Lung (tissue), 11 donors: ENCODE measurements at regions not wholly inside any gene's neighbourhood (a gene's known extent, or its start where the extent isn't known, plus 50 kb on each side); places are given as distances from the start of the nearest gene placed in this dataset.

ENCODE experiments used
- ATAC-seq: fragments of 200-7000 bp; cut with Tn5 transposase; one replicate; pipeline ENCODE4 v1.9.1; 2020; ENCODE audit warnings: moderate number of reproducible peaks; ENCODE audit not compliant: insufficient read depth, low FRiP score
- DNase-seq, 3 donors: peaks; one replicate each; pipeline ENCODE4 v3.0.0-alpha.2; 2013 to 2017
- H3K27ac ChIP-seq, 2 donors: one replicate each; pipeline ENCODE4 v1.5.1; 2013; ENCODE audit warnings: mild to moderate bottlenecking in 2 of 2, moderate library complexity in 2 of 2, control low read depth in 1 of 2, inconsistent platforms in 1 of 2, low read depth in 1 of 2, low read length in 1 of 2
- H3K27me3 ChIP-seq, 3 donors: one replicate each; pipeline ENCODE4 v1.5.1; 2013; ENCODE audit warnings: low read length in 2 of 3; ENCODE audit not compliant: control insufficient read depth in 3 of 3, insufficient read depth in 3 of 3
- H3K36me3 ChIP-seq, 4 donors: one replicate each; pipeline ENCODE4 v1.5.1; 2013; ENCODE audit warnings: low read length in 4 of 4, mild to moderate bottlenecking in 1 of 4, moderate library complexity in 1 of 4; ENCODE audit not compliant: control insufficient read depth in 4 of 4, insufficient read depth in 4 of 4
- H3K4me1 ChIP-seq, 5 donors: one replicate each; pipeline ENCODE4 v1.5.1; 2013; ENCODE audit warnings: low read length in 5 of 5, mild to moderate bottlenecking in 2 of 5, moderate library complexity in 1 of 5; ENCODE audit not compliant: control insufficient read depth in 5 of 5, insufficient read depth in 5 of 5
- H3K4me3 ChIP-seq: one replicate; pipeline ENCODE4 v1.5.1; 2013; ENCODE audit warnings: mild to moderate bottlenecking, control low read depth, moderate library complexity
- H3K9ac ChIP-seq, 2 donors: one replicate each; pipeline ENCODE4 v1.5.1; 2013; ENCODE audit warnings: low read length in 2 of 2, control low read depth in 1 of 2; ENCODE audit not compliant: insufficient read depth in 1 of 2
- H3K9me3 ChIP-seq, 4 donors: one replicate each; pipeline ENCODE4 v1.5.1; 2013; ENCODE audit warnings: low read length in 3 of 4, mild to moderate bottlenecking in 1 of 4, moderate library complexity in 1 of 4; ENCODE audit not compliant: control insufficient read depth in 4 of 4, insufficient read depth in 3 of 4
- WGBS, 2 donors: extraction: QIAGEN DNeasy Blood & Tissue Kit; methylation state at CpG; one replicate each; pipeline ENCODE4 v1.1.7; 2013; 5-methylcytosine and 5-hydroxymethylcytosine counted together
- TF ChIP-seq, protein P1 (sequence below): IDR thresholded peaks from 2 replicates; pipeline ENCODE4 v1.5.1; 2012; ENCODE audit warnings: mild to moderate bottlenecking; ENCODE audit errors: control extremely low read depth, extremely low read depth
- donor health status: control.
- donor health status: control.
- donor health status: Bipolar disorder and iron deficiency.
- donor health status: healthy.
- donor health status: DM: yes; HTN: yes; CAD: no.

DNA sequence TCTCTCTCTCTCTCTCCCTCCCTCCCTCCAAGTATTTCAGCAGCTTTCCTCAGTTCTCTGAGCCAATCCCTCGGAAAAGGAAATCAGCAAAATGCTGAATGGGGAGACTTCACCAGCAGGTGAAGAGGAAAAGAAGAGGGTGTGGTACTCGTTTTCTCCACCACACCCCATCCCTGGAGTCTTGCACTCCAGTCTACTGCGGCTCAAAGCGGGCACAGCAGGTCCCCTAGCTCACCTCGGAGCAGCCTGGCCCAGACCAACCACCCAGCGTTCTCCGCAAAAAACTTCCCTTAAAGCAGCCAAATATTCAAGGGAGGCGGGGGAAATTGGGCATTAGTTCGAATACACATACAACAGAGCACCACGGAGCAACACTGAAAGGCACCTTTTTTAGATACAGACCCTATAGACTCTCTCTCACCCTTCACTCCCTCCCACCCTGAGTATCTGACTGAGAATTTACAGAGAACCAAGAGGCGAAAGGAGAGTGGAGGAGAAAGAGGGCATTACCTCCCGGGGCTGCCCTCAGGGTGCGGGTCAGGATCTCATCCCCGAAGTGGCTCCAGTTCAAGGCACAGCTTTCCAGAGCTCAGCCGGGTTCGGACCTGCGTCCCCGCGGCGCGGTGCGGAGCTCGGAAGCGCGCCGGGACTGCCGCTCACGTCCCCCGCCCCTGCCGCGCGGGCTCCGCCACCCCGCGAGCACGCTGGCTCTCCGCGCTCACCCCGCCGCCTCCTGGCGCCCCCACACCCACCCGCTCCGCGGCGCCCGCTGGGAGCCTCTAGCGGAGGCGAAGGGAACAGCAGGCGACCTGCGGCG lies 1638.5 kb upstream of the C9orf72 start:
- TF ChIP-seq, protein P1, sequence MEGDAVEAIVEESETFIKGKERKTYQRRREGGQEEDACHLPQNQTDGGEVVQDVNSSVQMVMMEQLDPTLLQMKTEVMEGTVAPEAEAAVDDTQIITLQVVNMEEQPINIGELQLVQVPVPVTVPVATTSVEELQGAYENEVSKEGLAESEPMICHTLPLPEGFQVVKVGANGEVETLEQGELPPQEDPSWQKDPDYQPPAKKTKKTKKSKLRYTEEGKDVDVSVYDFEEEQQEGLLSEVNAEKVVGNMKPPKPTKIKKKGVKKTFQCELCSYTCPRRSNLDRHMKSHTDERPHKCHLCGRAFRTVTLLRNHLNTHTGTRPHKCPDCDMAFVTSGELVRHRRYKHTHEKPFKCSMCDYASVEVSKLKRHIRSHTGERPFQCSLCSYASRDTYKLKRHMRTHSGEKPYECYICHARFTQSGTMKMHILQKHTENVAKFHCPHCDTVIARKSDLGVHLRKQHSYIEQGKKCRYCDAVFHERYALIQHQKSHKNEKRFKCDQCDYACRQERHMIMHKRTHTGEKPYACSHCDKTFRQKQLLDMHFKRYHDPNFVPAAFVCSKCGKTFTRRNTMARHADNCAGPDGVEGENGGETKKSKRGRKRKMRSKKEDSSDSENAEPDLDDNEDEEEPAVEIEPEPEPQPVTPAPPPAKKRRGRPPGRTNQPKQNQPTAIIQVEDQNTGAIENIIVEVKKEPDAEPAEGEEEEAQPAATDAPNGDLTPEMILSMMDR = peak; percentile 38
- no peaks in the 10 kb centered on the region for H3K36me3 ChIP-seq
- H3K9ac ChIP-seq = peak overlapping the region in 1 of 2 donors; percentile 42
- H3K4me3 ChIP-seq = no peak overlapping the region
- 1 to 3% methylated on average over 49 to 51 of the region's 51 CpGs for WGBS, 2 donors
- H3K4me1 ChIP-seq = peaks cover 0 to 38% (median 9%) of the 10 kb centered on the region in 5 donors
- ATAC-seq (peak; percentile 85), DNase-seq (peak; percentile 41 to 73 (median 60))
- peaks cover 0 to 2% (median 0%) of the 10 kb centered on the region in 4 donors for H3K9me3 ChIP-seq
- H3K27ac ChIP-seq = no peak overlapping the region
- H3K27me3 ChIP-seq = peaks cover 15 to 79% (median 74%) of the 10 kb centered on the region in 3 donors

DNA sequence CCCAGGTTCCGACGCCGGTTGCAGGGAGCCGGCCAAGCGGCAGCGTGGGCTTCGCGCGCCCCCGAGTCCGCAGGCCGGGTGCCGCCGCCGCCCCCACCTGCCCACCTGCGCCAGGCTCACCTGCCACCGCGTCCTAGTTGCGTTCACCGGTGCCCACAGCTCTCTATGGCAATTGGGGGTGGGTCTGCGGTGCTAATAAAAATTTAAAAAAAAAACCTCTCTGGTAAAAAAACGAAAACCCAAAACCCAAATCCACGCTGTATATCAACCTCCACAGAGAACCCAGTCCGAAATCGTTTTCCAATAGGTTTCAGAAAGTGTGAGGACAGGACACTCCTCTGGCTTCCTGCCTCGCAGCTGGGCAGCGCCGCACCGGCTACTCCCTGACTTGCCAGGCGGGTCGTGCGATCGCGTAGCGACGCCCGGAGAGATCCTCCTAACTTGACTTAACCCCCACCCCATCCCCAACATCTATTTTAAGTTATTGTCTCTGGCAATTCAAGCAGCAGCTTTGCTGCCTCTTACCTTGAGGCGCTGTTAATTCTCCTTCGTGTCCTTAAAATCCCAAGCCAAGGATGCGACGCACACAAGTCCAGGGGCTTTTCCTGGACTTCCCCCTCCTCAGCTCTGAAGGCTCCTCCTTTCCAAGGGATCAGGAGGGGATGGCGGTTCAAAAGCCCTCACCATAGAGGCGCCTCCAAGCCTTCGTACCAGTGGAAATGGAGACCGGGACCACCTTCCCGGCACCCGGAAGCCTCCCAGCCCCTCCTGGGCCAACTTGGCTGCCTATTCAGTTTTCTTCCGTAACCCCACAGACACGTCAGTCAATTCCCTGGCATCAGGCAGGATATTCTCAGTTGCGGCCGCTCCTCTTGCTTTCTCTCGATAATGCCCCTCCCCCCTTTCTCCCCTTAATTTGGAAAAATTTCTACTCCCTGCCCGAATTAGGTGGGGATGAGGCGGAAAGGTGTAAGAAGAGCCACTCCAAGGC lies 1639.4 kb upstream of the C9orf72 start:
- H3K9me3 ChIP-seq = peaks cover 0 to 2% (median 0%) of the 10 kb centered on the region in 4 donors
- H3K4me3 ChIP-seq = no peak overlapping the region
- peaks cover 0 to 38% (median 9%) of the 10 kb centered on the region in 5 donors for H3K4me1 ChIP-seq
- H3K9ac ChIP-seq = peak overlapping the region in 1 of 2 donors; percentile 8
- WGBS, 2 donors = 0 to 1% methylated on average over 52 to 54 of the region's 54 CpGs
- peaks cover 15 to 81% (median 81%) of the 10 kb centered on the region in 3 donors for H3K27me3 ChIP-seq
- H3K36me3 ChIP-seq = no peaks in the 10 kb centered on the region
- peak; percentile 9 to 18 (median 17) for DNase-seq
- no peak overlapping the region for H3K27ac ChIP-seq
- no peak for ATAC-seq
- TF ChIP-seq, protein P1 = no peak

DNA sequence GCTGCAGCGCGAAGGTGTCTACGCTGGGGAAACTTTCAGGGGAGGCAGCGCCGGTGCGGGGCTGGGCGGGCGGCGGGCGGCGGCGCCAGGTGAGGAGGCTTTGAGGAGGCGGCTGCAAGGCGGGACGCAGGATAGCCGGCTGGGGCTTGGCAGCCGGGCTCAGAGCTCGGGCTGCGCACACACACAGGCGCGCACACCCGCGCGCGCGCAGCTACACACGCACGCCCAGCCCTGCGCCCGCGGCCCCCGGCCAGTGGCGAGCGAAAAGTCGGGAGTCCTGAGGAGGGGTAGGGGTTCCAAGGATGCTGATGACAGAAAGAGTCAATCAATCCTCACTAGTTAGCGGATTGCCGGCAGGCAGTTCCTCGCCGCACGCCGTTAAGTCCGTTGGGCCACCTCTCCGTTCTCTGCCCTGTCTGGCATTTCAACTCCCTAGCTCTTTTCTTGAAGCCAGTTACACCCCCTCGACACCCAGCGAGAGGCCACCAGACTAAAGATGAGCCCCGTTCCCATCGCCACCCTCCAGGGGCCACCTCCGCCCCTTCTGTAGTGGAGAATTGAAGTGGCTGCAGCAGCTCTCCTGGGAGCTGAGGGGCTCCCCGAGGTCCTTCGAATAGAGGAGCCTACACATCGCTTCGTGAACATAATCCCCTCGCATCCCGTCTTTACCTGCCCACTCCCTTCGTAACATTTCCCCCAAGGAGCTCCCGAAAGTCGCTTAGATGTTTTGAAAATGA lies 1640.3 kb upstream of the C9orf72 start, which contains the start of gene LINGO2:
Gene LINGO2, minus strand, starts transcription at position 185 of the 737 bp plus-strand sequence.
- Histone ChIP-seq H3K4me1 (peaks cover 0 to 38% (median 9%) of the 10 kb centered on the region in 5 donors), H3K9me3 (peaks cover 0 to 2% (median 0%) of the 10 kb centered on the region in 4 donors), H3K27me3 (peaks cover 15 to 80% (median 77%) of the 10 kb centered on the region in 3 donors), H3K27ac (no peak within 1 kb of the TSS), H3K9ac (peak within 1 kb of the TSS in 1 of 2 donors; percentile 8), H3K4me3 (no peak within 1 kb of the TSS), H3K36me3 (no peaks in the 10 kb centered on the region)
- WGBS, 2 donors = 1 to 3% methylated on average over 42 to 57 of the region's 57 CpGs
- ATAC-seq = peak; percentile 24
- peak; percentile 12 to 32 (median 31) for DNase-seq
- TF ChIP-seq, protein P1 = no peak
